ENCODE measurements at regions not wholly inside any gene's neighbourhood (a gene's known extent, or its start where the extent isn't known, plus 50 kb on each side); places are given as distances from the start of the nearest gene placed in this dataset.
"Not testable (repeated sequence)": the region's sequence is repeated elsewhere in the genome, so short reads cannot be mapped to it uniquely, and the experiment has no call there.

DNA sequence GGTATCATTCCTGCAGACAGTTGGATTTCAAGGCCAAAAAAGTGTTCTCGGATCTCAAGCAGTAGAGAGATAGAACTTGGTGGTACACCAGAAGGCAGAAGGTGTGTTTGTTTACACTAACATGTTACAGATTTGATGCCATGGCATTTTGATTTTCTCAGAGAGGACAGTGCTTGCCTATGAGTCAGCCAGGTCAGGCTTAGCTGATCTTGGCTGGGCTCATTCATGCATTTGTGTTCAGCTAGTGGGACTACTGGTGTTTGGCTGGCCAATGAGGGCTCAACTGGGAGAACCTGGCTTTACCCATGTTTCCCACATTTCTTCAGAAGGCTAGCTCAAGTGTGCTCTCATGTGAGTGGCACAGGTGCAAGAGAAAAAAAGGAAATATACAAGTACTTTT lies 162.0 kb downstream of the C1D start:
- DNase-seq (ENCODE audit: low read depth, low spot score) = no peak

DNA sequence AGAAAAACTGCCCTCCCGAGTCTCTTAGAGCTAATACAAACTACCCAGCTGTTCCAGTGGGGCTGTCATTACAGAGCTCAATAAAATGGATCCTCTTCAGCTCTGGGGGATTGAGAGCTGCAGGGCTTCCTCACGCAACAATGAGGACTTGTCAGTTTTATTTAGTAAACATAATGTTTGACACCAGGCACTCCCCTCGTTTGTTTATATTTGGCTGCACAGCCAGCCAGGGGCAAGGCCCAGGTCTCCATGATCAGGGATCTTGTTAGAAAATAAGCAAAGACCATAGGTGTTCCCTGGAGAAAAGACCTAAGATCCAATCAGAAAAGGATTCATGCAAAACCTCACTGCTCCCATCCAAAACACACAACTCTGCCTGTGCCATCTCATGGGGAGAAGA lies 158.2 kb downstream of the C1D start:
- DNase-seq (ENCODE audit: low read depth, low spot score) = no peak

DNA sequence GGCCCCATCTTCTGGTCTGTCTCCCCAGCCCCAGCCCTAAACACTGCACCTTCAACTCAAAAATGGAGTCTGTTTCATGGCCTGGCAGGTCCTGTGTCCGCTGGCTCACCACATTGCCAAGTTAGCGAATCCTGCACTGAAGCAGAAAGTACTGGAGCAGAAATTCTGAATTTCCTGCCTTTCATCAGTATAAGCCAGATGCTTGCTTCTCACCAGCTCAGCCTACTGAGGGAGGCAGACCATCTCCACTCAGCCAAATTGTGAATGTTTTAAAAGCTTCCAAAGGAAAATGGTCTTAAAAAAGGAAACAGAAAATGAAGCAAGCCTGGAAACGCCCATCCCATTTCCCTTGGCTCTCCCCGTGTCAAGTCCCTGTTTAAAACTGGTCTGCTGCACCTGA lies 157.8 kb downstream of the C1D start:
- DNase-seq (ENCODE audit: low read depth, low spot score) = no peak

DNA sequence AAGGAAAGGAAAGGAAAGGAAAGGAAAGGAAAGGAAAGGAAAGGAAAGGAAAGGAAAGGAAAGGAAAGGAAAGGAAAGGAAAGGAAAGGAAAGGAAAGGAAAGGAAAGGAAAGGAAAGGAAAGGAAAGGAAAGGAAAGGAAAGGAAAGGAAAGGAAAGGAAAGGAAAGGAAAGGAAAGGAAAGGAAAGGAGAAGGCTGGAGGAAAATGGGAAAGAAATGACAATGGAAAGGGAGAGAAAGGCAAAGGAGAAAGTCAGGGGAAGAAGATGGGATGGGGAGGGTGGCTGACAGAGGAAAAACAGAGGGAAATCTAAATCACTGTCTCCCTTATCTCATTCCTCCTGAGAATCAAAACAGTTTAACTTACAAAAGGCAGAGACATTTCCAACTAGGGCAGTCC lies 156.3 kb downstream of the C1D start:
- DNase-seq (ENCODE audit: low read depth, low spot score) = not testable (repeated sequence)

DNA sequence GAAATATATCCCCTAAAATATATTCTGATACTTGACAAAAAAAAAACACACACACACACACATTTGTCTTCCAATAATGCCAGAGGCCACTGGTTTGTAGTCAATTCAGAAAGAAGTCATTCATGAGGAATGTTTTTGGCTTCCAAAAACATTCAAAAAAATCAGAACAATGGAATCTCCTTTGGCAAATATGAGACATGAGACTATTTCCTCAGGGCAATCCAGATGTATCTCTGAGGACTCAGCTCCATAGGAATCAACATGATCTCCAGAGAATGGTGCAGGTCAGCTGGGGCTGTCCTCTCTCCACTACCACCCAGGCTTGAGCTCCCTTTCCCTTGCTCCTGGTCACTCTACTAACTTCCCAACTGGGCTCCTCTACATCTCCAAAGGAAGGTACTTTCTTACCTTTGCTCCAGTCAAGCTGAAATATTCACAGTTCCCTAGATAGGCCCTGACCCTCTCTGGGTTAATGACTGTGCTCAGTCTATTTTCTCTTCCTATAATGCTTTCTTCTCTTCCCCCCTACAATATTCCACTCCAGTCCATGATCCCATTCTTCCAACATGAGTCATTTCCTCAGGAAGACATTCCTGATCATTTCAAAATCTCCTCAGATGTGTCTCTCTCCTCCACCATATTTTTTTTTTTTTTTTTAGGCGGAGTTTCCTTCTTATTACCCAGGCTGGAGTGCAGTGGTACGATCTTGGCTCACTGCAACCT lies 145.3 kb downstream of the C1D start:
- no peak for DNase-seq (ENCODE audit: low read depth, low spot score)

DNA sequence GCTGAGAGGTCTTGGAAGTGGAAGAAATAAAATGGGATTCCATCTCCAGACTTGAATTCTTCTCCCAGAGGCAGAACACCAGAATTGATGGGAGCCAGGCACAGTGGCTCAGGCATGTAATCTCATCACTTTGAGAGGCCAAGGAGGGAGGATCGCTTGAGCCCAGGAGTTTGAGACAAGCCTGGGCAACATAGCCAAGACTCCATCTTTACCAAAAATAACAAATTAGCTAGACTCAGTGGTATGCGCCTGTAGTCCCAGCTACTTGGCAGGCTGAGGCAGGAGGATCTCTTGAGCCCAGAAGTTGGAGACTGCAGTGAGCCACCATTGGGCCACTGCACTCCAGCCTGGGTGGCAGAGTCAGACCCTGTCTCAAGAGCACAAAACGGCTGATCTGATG lies 144.3 kb downstream of the C1D start:
- no peak for DNase-seq (ENCODE audit: low read depth, low spot score)

DNA sequence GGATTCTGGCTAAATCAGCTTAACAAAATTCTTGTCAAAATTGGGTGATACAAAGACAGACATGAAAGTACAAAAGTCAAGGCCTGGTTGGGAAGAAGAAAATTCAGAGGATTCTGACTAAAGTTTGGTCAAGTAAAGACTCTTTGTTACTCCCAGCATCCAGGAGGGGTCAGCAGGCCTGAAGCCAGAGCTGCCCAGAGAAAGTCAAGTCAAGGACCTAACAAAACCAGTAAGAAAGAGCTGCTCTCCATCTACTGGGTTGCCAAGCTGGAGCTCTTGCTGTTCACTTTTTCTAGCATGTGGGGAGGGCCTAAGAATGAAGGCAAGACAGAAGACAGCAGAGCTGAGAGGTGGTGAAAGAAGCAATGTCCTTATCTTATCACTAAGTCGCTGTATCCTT lies 143.3 kb downstream of the C1D start:
- no peak for DNase-seq (ENCODE audit: low read depth, low spot score)

DNA sequence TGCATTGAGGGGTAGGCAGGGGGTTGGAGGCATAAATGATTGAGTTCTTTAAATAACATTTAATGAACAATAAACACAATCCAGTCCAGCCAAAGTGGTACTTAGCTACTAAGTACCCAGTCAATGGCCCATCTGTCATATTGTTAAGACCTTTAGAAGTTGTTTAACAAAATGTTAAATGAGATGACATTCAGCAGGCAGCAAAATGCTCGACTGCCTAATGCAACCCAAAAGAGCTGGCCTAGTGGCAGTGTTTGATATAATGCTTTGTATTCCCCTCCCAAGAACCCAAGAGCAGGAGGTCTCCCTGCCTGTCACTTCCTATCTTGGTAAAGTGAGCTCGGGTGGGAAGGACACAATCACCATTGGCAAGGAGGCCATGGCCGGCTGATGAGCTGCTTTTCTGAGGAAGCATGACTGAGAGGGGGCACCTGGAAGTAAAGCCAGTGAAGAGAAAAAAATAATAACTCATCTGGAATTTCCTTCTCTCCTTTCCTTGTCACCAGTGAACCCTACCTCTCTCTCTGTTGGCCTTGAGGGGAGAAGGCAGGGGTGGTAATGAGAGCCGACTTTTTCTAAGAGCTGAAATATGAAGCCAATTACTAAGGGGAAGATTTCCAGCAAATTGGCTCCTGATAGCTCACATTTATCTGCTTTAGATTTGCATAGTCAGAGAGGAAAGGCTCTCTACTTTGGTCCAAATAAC lies 140.6 kb downstream of the C1D start:
- no peak for DNase-seq (ENCODE audit: low read depth, low spot score)

DNA sequence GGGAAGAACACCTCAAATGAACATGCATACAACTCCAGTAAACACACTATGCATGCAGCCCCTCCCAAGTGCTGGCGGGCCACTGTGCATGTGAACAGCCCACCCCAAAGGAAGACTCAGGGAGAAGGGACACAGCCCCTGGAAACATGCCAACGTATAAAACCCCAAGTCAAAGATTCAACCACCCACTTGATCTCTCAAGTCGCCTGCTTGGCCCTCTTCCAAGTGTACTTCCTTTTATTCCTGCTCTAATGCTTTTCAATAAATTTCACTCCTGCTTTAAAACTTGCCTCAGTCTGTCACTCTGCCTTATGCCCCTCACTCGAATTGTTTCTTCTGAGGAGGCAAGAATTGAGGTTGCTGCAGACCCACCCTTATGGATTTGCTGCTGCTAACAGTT lies 139.1 kb downstream of the C1D start:
- no peak for DNase-seq (ENCODE audit: low read depth, low spot score)

DNA sequence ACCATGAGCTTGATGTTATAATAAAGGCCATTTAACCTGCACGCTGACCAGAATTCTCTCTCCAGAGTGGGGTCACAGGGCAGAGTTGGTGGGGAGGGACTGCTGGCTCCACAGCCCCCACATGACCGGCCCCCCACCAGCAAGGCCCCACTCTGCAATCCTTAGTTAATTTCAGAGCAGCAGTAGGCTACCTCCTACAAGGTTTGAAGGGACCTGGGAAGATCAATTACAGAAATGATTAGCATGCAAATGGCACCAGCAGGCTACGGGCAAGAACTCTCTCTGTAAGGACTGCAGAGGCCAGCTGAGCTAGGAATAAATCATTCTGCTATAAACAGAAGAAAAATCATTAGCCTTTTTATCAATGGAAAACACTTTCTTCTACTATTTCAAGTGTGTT lies 135.3 kb downstream of the C1D start:
- no peak for DNase-seq (ENCODE audit: low read depth, low spot score)

DNA sequence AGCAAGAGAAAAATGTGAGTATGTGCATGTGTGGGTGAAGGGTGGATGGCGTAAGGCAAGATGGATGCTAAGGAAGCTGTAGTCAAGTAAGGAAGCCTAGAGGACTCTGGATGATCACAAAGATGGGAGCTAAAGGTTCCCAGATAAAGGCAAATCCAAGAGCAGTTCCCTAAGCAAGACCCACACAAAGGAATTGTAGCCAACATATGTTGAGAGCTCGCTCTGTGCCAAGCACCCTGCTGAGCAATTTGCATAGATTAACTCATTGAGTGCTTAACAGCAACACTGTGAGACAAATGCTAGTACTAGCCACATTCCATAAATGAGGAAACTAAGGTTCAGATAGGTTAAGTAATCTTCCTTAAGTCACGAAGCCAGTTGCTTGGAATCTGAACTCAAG lies 132.6 kb downstream of the C1D start:
- no peak for DNase-seq (ENCODE audit: low read depth, low spot score)

DNA sequence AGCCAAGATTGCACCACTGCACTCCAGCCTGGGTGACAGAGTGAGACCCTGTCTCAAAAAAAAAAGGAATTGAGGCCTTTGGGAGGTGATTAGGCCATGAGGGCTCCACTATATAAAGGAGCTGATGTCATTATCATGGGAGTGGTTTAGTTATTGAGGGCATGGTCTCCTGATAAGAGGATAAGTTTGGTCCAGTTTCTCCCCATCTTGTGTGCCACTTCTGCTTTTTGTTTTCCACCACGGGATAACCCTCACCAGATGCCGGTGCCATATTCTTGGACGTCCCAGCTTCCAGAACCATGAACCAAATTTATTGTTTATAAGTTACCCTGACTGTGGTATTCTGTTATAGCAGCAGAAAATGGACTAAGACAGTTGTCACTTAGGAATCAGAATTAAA lies 125.8 kb downstream of the C1D start:
- no peak for DNase-seq (ENCODE audit: low read depth, low spot score)

DNA sequence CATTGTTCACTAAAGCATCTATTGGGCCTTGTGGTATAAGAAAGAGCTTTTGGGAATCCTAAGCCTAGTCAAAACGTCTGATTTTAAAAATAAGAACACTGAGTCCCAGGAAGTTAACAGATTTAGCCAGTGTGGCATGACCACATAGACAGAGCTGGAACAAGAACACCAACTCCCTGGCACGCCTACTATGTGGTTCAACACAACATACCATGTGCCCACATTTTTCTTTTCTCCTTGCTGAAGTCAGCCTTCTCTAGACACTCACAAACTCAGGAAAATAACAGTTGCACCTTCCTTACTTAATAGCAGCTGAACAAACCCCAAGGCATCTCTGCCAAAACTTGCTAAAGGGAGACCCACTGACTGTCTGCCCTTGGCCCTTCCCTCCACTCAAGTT lies 124.8 kb downstream of the C1D start:
- DNase-seq (ENCODE audit: low read depth, low spot score) = no peak

DNA sequence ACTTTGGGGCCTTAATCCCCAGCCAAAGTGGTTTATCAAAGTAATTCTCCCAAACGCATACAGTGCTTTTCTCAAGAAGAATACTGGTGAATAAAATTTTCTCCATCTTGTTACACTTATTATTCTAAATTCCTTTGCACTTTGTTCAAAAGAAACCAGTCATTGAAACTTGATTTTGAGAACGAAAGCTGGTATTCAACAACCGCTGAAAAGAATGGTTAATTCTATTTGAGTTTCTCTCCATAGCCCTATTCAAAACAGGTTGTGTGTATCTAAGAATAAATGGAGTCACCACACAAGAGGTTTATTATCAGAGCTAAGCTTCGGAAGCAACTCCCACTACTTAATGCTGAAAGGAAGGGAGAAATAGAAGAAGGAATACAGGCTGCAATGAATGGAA lies 117.7 kb downstream of the C1D start:
- DNase-seq (ENCODE audit: low read depth, low spot score) = no peak

DNA sequence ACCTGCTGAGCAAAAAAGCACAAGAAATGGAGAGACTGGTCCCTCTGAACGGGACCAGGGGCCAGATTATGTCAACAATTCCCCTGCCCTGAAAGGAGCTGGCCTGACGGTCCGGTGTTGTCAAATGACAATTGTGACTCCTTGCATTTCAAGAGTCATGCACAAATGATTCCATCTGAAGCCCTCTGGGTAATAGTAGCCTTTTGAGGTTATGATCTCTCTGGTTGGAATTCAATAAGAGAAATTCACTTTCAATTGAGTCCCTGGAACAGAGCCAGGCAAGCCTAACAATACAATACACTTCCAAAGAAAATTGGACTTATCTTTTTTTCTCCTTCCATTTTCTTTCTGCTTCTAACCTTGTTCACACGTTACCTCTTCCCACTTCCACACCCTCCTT lies 116.9 kb downstream of the C1D start:
- DNase-seq (ENCODE audit: low read depth, low spot score) = no peak

DNA sequence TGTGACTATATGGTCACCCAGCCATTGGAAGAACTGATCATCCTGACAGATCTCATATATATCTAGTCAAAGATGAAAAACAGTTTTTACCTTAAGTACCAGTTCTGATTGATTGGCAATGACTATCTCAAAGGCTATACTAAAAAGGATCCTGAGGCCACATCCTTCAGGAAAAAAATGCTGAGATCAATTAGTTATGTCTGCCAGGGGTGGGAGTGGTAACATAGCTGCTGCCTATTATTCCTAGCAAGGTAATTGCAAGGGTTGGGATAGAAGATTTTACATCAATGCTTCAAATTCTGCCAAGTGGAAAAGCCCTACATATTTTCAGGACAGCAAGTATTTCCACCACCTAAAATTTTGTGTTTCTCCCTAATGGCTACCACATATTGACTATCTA lies 114.7 kb downstream of the C1D start:
- no peak for DNase-seq (ENCODE audit: low read depth, low spot score)

DNA sequence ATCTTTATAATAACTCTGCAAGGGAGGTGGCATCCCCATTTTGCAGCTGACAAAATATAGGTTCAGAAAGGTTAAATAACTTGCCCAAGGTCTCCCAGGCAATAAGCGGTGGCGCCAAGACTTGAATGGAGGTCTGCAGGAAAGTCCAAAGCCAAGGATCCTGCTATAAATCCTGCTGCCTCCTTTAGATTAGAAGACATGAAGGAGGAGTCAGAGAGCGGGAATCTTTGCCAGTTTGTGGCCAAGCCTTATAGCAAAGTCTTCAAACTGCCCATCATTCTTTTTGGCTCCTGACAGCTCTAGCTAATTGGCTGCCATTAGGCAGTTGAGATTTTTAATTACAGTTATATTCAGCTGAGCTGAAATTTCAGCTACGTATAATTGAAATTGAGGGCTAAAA lies 114.3 kb downstream of the C1D start:
- no peak for DNase-seq (ENCODE audit: low read depth, low spot score)

DNA sequence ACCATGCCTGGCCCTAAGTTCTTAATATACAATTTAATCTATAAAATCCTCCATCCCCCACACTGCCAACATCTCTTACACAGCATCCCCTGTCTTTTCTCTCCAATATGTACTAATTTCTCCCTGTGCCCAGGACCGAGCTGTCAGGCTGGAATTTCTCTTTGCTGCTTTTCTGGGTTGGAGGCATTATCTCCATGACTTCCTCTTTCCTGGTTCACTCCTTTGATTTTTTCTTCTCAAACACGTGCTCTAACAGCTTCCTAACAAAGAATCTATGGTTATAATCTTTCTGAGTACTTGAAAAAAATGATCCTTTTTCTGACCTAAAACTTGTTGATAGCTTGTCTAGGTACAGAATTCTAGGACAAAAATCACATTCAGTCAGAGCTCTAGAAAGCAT lies 112.8 kb downstream of the C1D start:
- no peak for DNase-seq (ENCODE audit: low read depth, low spot score)

DNA sequence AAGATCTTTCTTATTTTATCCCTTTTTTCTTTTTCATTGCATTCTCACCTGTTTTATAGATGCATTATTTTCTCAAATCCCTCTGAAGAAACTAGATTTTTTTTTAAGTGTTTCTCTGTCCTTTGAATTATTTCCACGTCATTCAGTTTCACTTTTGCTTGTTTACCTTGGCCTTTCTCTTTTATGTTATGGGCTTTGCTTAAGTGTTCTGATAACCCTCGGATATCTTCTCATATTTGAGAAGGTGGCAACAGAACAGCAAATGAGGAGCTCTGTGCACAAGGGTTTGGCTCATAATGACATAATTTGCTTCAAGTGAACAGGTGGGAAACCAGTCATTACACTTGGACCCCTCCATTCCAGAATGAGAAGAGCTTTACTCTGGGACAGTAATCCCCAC lies 111.9 kb downstream of the C1D start:
- DNase-seq (ENCODE audit: low read depth, low spot score) = no peak

DNA sequence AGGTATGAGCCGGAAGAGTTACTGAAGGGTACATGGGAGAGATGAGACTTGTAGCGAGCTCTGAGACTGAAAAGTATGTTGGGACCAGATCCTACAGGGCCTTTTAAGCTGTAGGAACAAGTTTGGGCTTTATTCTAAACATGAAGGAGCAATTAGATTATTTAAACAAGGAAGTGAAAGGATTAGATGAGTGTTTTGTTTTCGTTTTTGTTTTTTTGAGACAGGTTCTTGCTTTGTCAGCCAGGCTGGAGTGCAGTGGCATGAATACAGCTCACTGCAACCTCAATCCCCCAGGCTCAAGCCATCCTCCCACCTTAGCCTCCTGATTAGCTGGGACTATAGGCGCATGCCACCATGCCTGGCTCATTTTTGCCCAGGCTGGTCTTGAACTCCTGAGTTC lies 110.7 kb downstream of the C1D start:
- DNase-seq (ENCODE audit: low read depth, low spot score) = no peak

DNA sequence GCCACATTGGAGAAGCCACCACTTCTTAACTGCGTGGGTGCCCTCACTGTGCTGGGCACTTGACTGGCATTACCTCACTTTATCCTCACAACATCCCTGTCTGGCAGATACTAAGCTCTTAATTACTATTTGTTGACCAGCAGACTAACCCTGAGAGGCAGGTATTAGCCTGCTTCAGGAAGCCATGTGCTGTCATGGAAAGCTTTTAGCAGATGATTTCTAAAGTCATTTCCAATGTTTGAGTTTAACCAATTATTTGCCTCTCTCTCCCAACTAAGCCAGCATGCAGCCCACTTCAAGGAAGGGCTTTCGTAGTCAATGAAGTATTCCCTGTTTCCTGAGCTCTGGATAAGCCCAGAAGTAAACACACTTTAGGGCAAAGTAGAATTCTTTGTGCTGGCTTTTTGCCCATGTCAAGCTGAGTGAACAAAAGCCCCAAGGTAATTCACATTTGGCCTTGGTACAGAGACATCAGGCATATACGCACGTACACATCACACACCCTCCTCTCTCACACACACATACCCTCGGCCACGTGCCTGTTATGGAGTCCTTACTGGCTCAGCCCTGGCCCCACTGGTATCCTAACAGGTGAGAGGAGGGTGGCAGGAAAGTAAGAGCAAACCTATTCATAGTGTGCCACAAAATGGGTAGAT lies 108.6 kb downstream of the C1D start:
- DNase-seq (ENCODE audit: low read depth, low spot score) = no peak

DNA sequence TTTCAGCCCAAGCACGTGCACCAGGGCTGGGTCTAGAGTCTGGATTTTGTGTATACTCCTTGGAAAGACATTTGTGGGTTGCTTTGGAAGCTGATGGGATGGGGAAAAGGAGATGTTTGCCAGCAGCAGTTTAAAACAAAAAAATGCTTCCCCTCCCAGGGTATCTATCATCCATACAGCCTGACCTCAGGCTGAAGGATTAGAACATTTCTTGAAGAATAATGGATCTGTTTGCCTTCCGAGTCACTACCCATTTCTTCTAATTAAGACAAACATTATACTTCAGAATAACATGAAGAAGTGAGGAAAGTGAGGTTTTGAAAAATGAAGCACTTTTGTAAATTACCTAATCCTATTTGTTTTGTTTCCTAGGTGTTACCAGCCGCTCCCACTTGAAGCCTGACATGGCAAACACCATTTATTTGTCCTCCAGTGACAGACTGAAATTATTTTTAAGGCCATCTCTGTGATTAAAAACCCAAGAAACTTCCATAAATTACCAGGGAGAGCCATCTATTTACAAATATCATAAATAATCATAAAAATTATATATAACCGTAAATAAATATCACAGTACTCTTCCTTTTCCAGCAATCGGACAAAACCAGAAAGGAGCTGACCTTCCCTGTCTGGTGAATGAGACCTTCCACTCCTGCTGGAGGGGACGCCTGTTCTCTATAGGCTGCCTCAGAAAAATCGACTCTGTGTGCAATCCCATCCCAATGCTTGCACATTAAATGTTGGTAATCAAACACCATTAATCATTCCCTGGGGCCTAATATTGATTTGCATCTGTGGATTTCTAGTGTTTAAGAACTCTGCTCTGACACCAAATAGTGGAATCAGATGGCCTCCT lies 106.8 kb downstream of the C1D start:
- DNase-seq (ENCODE audit: low read depth, low spot score) = no peak

All from brain pericyte (primary cell).